Bronchial epithelial cell (primary cell): ENCODE measurements at regions not wholly inside any gene's neighbourhood (a gene's known extent, or its start where the extent isn't known, plus 50 kb on each side); places are given as distances from the start of the nearest gene placed in this dataset.
A peak's percentile ranks its signal among the peaks of the same experiment; 100 is the strongest.

ENCODE experiments used
- DNase-seq: peaks from one replicate; pipeline ENCODE4 v3.0.0-alpha.2; 2010; ENCODE audit warnings: low read depth
- FAIRE-seq: peaks from 2 replicates; lab custom pipeline; 2011; peaks lifted over from hg19 to GRCh38; lab: Jason Lieb, UNC
- H3K27me3 ChIP-seq: 2 replicates; pipeline ENCODE4 v1.5.1; 2011; ENCODE audit warnings: low read length; ENCODE audit not compliant: control insufficient read depth, insufficient read depth
- H3K36me3 ChIP-seq: 2 replicates; pipeline ENCODE4 v1.5.1; 2011; ENCODE audit warnings: low read length; ENCODE audit not compliant: control insufficient read depth, insufficient read depth
- H3K4me3 ChIP-seq: 2 replicates; pipeline ENCODE4 v1.5.1; 2011; ENCODE audit warnings: mild to moderate bottlenecking, low read depth, low read length, control low read depth
- TF ChIP-seq, protein P1 (sequence below): IDR thresholded peaks from 2 replicates; pipeline ENCODE4 v1.5.1; 2011; ENCODE audit warnings: mild to moderate bottlenecking, moderate library complexity, low read length, control low read depth, inconsistent platforms; ENCODE audit not compliant: insufficient read depth, severe bottlenecking

GRCh38 chr2:162945785-162946184 is 107.2 kb upstream of the KCNH7 start:
- Histone ChIP-seq H3K4me3 (no peak overlapping the region), H3K36me3 (no peaks in the 10 kb centered on the region), H3K27me3 (no peaks in the 10 kb centered on the region)
- no peak for FAIRE-seq
- DNase-seq: no peak
- TF ChIP-seq, protein P1, sequence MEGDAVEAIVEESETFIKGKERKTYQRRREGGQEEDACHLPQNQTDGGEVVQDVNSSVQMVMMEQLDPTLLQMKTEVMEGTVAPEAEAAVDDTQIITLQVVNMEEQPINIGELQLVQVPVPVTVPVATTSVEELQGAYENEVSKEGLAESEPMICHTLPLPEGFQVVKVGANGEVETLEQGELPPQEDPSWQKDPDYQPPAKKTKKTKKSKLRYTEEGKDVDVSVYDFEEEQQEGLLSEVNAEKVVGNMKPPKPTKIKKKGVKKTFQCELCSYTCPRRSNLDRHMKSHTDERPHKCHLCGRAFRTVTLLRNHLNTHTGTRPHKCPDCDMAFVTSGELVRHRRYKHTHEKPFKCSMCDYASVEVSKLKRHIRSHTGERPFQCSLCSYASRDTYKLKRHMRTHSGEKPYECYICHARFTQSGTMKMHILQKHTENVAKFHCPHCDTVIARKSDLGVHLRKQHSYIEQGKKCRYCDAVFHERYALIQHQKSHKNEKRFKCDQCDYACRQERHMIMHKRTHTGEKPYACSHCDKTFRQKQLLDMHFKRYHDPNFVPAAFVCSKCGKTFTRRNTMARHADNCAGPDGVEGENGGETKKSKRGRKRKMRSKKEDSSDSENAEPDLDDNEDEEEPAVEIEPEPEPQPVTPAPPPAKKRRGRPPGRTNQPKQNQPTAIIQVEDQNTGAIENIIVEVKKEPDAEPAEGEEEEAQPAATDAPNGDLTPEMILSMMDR: no peak

- Histone ChIP-seq H3K4me3 (no peak overlapping the region), H3K36me3 (no peaks in the 10 kb centered on the region), H3K27me3 (no peaks in the 10 kb centered on the region)
- FAIRE-seq (no peak), DNase-seq (no peak)
- TF ChIP-seq, protein P1: no peak
Observed at GRCh38 chr2:162938387-162938786, 99.8 kb upstream of the KCNH7 start.

DNA sequence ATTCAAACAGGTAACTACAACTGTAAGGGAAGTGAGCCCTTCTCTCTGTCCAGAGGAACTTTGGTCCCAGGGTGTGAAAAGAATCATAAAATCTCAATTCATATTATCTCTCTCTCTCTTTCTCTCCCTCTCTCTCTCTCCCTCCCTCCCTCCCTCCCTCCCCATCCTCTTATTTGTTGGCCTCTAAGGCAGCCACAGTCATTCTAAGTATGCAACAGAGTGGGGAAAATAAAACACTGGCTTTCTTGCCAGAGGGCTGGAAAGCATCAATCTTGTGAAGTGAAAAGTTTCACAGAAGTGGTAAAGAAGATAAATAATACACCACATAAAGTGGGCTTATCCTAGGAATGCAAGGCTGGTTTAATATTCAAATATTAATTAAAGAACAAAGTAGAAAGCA is 95.6 kb upstream of the KCNH7 start:
- Histone ChIP-seq H3K4me3 (no peak overlapping the region), H3K36me3 (no peaks in the 10 kb centered on the region), H3K27me3 (no peaks in the 10 kb centered on the region)
- no peak for FAIRE-seq
- no peak for DNase-seq
- TF ChIP-seq, protein P1: no peak

GRCh38 chr2:162932416-162932815 is 93.8 kb upstream of the KCNH7 start:
- Histone ChIP-seq H3K4me3 (no peak overlapping the region), H3K36me3 (no peaks in the 10 kb centered on the region), H3K27me3 (no peaks in the 10 kb centered on the region)
- FAIRE-seq (no peak), DNase-seq (no peak)
- TF ChIP-seq, protein P1: no peak

- Histone ChIP-seq H3K27me3 (no peaks in the 10 kb centered on the region), H3K36me3 (no peaks in the 10 kb centered on the region), H3K4me3 (no peak overlapping the region)
- peak; percentile 70 for DNase-seq
- FAIRE-seq: no peak
- TF ChIP-seq, protein P1: no peak
Observed at GRCh38 chr2:162929571-162929970, 91.0 kb upstream of the KCNH7 start.

DNA sequence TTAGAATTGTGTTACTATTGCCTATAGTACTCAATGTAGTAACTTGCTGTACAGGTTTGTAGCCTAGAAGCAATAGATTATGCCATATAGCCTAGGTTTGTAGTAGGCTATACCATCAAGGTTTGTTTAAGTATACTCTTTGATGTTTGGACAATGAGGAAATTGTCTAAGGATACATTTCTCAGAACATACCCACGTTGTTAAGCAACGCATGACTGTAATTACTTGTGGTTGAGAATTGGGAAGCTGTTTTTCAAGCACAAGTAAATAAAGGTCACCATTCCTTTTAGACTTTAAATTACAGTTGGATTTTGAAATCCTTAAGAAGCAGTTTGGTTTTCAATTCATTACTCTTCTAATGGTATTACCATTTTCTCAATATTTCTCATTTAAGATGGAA is 89.8 kb upstream of the KCNH7 start:
- H3K27me3 ChIP-seq: no peaks in the 10 kb centered on the region
- FAIRE-seq (no peak), DNase-seq (peak; percentile 85)
- H3K36me3 ChIP-seq: no peaks in the 10 kb centered on the region
- H3K4me3 ChIP-seq: no peak overlapping the region
- TF ChIP-seq, protein P1: no peak
